Activated CD4-positive, alpha-beta T cell treated with anti-CD3 and anti-CD28 coated beads, Interleukin-2, amount 50 U/mL, for 4 hours (primary cell): ENCODE measurements at regions not wholly inside any gene's neighbourhood (a gene's known extent, or its start where the extent isn't known, plus 50 kb on each side); places are given as distances from the start of the nearest gene placed in this dataset.

ENCODE experiments used
- DNase-seq, 2 experiments: peaks; one replicate each; pipeline ENCODE4 v3.0.0-alpha.2; 2020

GRCh38 chr5:173767574-173768266, 120.4 kb upstream of the CPEB4 start:
- DNase-seq: no peak

- no peak for DNase-seq
Measured at GRCh38 chr5:173768267-173768806, 119.8 kb upstream of the CPEB4 start.

- no peak for DNase-seq
Measured at GRCh38 chr5:173768891-173769290, 119.3 kb upstream of the CPEB4 start.

GRCh38 chr5:173770637-173771036, 117.5 kb upstream of the CPEB4 start:
- no peak for DNase-seq

GRCh38 chr5:173771121-173771724, 116.9 kb upstream of the CPEB4 start:
- DNase-seq: no peak

GRCh38 chr5:173771725-173772383, 116.3 kb upstream of the CPEB4 start:
- no peak for DNase-seq

GRCh38 chr5:173772384-173773059, 115.6 kb upstream of the CPEB4 start:
- DNase-seq: no peak

- DNase-seq: no peak
Measured at GRCh38 chr5:173774271-173774761, 113.8 kb upstream of the CPEB4 start.

GRCh38 chr5:173775261-173776197, 112.6 kb upstream of the CPEB4 start:
- no peak for DNase-seq

- no peak for DNase-seq
Measured at GRCh38 chr5:173777149-173777548, 111.0 kb upstream of the CPEB4 start.

- no peak for DNase-seq
Measured at GRCh38 chr5:173777674-173778073, 110.5 kb upstream of the CPEB4 start.

GRCh38 chr5:173778152-173778782, 109.9 kb upstream of the CPEB4 start:
- no peak for DNase-seq

- no peak for DNase-seq
Measured at GRCh38 chr5:173778784-173779304, 109.3 kb upstream of the CPEB4 start.

GRCh38 chr5:173780235-173781234, 107.6 kb upstream of the CPEB4 start:
- DNase-seq: no peak

- no peak for DNase-seq
Measured at GRCh38 chr5:173781432-173781815, 106.7 kb upstream of the CPEB4 start.

- peak; percentile 63 to 68 for DNase-seq
Measured at GRCh38 chr5:173781816-173782670, 106.1 kb upstream of the CPEB4 start.

GRCh38 chr5:173782671-173783101, 105.5 kb upstream of the CPEB4 start:
- DNase-seq: no peak

- no peak for DNase-seq
Measured at GRCh38 chr5:173783371-173783770, 104.8 kb upstream of the CPEB4 start.

- no peak for DNase-seq
Measured at GRCh38 chr5:173785400-173785799, 102.7 kb upstream of the CPEB4 start.
